Lower leg skin (tissue), 3 donors: ENCODE measurements at regions not wholly inside any gene's neighbourhood (a gene's known extent, or its start where the extent isn't known, plus 50 kb on each side); places are given as distances from the start of the nearest gene placed in this dataset.

Experiments used
- CTCF ChIP-seq, 3 donors: fragments of 450-650 bp; IDR thresholded peaks; one replicate each; pipeline ENCODE4 v1.5.1; 2016; ENCODE audit warnings: antibody characterized with exemption in 3 of 3, mild to moderate bottlenecking in 3 of 3, moderate library complexity in 2 of 3
- POLR2A ChIP-seq, 2 donors: fragments of 450-650 bp; IDR thresholded peaks; one replicate each; pipeline ENCODE4 v1.6.1; 2016 to 2017; ENCODE audit warnings: antibody characterized with exemption in 2 of 2, mild to moderate bottlenecking in 1 of 2, moderate library complexity in 1 of 2

DNA sequence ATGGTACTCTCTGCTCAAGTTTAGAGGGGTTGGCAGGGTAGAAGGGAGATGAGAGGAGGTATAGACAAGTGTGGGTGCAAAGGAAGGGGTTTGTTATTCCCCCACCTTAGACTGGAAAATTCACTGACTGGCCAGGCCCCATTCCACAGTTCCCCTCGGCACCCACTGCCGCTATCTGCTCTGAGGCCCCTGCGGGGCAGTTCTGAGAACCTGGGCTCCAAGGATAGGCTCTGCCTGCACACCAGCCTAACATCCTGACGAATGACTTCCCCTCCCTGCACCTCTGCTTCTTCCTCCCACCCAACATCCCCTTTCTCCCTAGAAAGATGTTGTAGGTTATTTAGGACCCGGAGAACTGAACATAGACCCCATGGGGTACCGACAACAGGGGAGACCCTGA is 303.9 kb upstream of the HDAC4 start:
- TF ChIP-seq POLR2A (IDR thresholded peaks at IDR 0.05) (no peak), CTCF (IDR thresholded peaks at IDR 0.05) (no peak)
